IMR-90 (cell line): ENCODE measurements at regions not wholly inside any gene's neighbourhood (a gene's known extent, or its start where the extent isn't known, plus 50 kb on each side); places are given as distances from the start of the nearest gene placed in this dataset.

Experiments used
- ATAC-seq: fragments of 200-7000 bp; cut with Tn5 transposase; 2 replicates; pipeline ENCODE4 v1.9.1; 2020; ENCODE audit warnings: low read depth, mild to moderate bottlenecking, moderate library complexity
- BruUV-seq: library from RNA; stranded (reverse); fragments of 400-500 nt; replicated peaks from 2 replicates; lab custom pipeline; 2021; lab: Mats Ljungman, UMichigan
- CTCF ChIA-PET: fragments of 300-600 bp; formaldehyde crosslinking; extraction: SDS; loops from one replicate; lab custom pipeline; 2021; ENCODE audit warnings: antibody characterized with exemption; lab: Yijun Ruan, JAX
- POLR2A ChIA-PET: fragments of 300-600 bp; sonication (Branson Sonifier 250); formaldehyde crosslinking; loops from one replicate; lab custom pipeline; 2022; ENCODE audit warnings: antibody characterized with exemption; ENCODE audit not compliant: unreplicated experiment; lab: Charles Lee
- DNase-seq: peaks from one replicate; pipeline ENCODE4 v3.0.0; 2013
- H2AFZ ChIP-seq: replicated peaks from 2 replicates; pipeline ENCODE3; 2013; ENCODE audit warnings: low read length, mild to moderate bottlenecking; ENCODE audit not compliant: poor library complexity
- H2AK5ac ChIP-seq: 2 replicates; pipeline ENCODE4 v1.6.1; 2013; ENCODE audit warnings: low read depth, low read length, inconsistent platforms
- H2AK9ac ChIP-seq: replicated peaks from 2 replicates; pipeline ENCODE3; 2013; ENCODE audit warnings: mild to moderate bottlenecking, low read depth, low read length, moderate library complexity; ENCODE audit not compliant: poor library complexity
- H2BK120ac ChIP-seq: 2 replicates; pipeline ENCODE4 v1.6.1; 2013; ENCODE audit warnings: low read depth, low read length, inconsistent platforms
- H2BK15ac ChIP-seq: 3 replicates; pipeline ENCODE4 v1.6.1; 2013; ENCODE audit warnings: low read depth, low read length, inconsistent platforms
- H2BK20ac ChIP-seq: 2 replicates; pipeline ENCODE4 v1.6.1; 2013; ENCODE audit warnings: low read depth, mild to moderate bottlenecking, inconsistent platforms, low read length, moderate library complexity
- H2BK5ac ChIP-seq: 2 replicates; pipeline ENCODE4 v1.6.1; 2013; ENCODE audit warnings: mild to moderate bottlenecking, low read depth, low read length, inconsistent platforms; ENCODE audit not compliant: poor library complexity, severe bottlenecking
- H3K14ac ChIP-seq: replicated peaks from 2 replicates; pipeline ENCODE4 v1.6.1; 2013; ENCODE audit warnings: low read depth, low read length, inconsistent platforms
- H3K18ac ChIP-seq: 2 replicates; pipeline ENCODE4 v1.6.1; 2013; ENCODE audit warnings: low read depth, low read length, control low read depth
- H3K23ac ChIP-seq: 2 replicates; pipeline ENCODE4 v1.6.1; 2013; ENCODE audit warnings: low read depth, low read length, inconsistent platforms
- H3K27ac ChIP-seq: 2 replicates; pipeline ENCODE4 v1.5.1; 2013; ENCODE audit warnings: mild to moderate bottlenecking, control low read depth, low read length; ENCODE audit not compliant: insufficient read depth
- H3K27me3 ChIP-seq: 2 replicates; pipeline ENCODE4 v1.6.1; 2013; ENCODE audit warnings: low read length; ENCODE audit not compliant: control insufficient read depth, insufficient read depth
- H3K36me3 ChIP-seq: 2 replicates; pipeline ENCODE4 v1.6.1; 2013; ENCODE audit warnings: low read length, mixed read lengths; ENCODE audit not compliant: control insufficient read depth, insufficient read depth
- H3K4ac ChIP-seq: 2 replicates; pipeline ENCODE4 v1.6.1; 2013; ENCODE audit warnings: low read depth, low read length, inconsistent platforms
- H3K4me1 ChIP-seq: 2 replicates; pipeline ENCODE4 v1.6.1; 2013; ENCODE audit warnings: low read length, mixed read lengths; ENCODE audit not compliant: control insufficient read depth, insufficient read depth
- H3K4me2 ChIP-seq: 2 replicates; pipeline ENCODE4 v1.6.1; 2013; ENCODE audit warnings: low read depth, mild to moderate bottlenecking, control low read depth, low read length, moderate library complexity
- H3K4me3 ChIP-seq: 2 replicates; pipeline ENCODE4 v1.5.1; 2013; ENCODE audit warnings: low read depth, mild to moderate bottlenecking, control low read depth, low read length, moderate library complexity; ENCODE audit not compliant: insufficient read depth
- H3K56ac ChIP-seq: 2 replicates; pipeline ENCODE4 v1.6.1; 2013; ENCODE audit warnings: low read length, inconsistent platforms; ENCODE audit not compliant: insufficient read depth; ENCODE audit errors: extremely low read depth
- H3K79me1 ChIP-seq, 2 experiments: 2 replicates each; pipeline ENCODE4 v1.6.1; 2013; ENCODE audit warnings: low read length in 2 of 2, inconsistent platforms in 1 of 2, low read depth in 1 of 2
- H3K9ac ChIP-seq: 2 replicates; pipeline ENCODE4 v1.6.1; 2013; ENCODE audit warnings: low read depth, low read length, control low read depth
- H3K9me1 ChIP-seq: 2 replicates; pipeline ENCODE4 v1.6.1; 2013; ENCODE audit warnings: low read length, inconsistent platforms; ENCODE audit not compliant: insufficient read depth
- H3K9me3 ChIP-seq: 2 replicates; pipeline ENCODE4 v1.6.1; 2013; ENCODE audit warnings: low read length; ENCODE audit not compliant: control insufficient read depth, insufficient read depth
- H4K20me1 ChIP-seq: 2 replicates; pipeline ENCODE4 v1.6.1; 2013; ENCODE audit warnings: low read length, inconsistent platforms; ENCODE audit not compliant: insufficient read depth
- H4K5ac ChIP-seq: 2 replicates; pipeline ENCODE4 v1.6.1; 2013; ENCODE audit warnings: mild to moderate bottlenecking, low read depth, low read length, control low read depth
- H4K8ac ChIP-seq, 2 experiments: 2 replicates each; pipeline ENCODE4 v1.6.1; 2013; ENCODE audit warnings: low read depth in 2 of 2, low read length in 2 of 2, control low read depth in 1 of 2, inconsistent platforms in 1 of 2
- H4K91ac ChIP-seq: 2 replicates; pipeline ENCODE4 v1.6.1; 2013; ENCODE audit warnings: low read depth, low read length, inconsistent platforms; ENCODE audit not compliant: insufficient read depth
- WGBS, 2 experiments: methylation state at CpG; one replicate each; pipeline versions ENCODE4 v1.1.5 to v1.1.7; 2013; ENCODE audit warnings: missing lambda C conversion rate in 2 of 2; ENCODE audit not compliant: insufficient read length in 1 of 2; ENCODE audit errors: extremely low coverage in 2 of 2; 5-methylcytosine and 5-hydroxymethylcytosine counted together
- dilution Hi-C: fragments of 300-500 bp; cut with HindIII; formaldehyde crosslinking; loops from one replicate; pipeline ENCODE4 v1.14.3; 2018; ENCODE audit warnings: low sequenced_read_pairs; ENCODE audit not compliant: unreplicated experiment
- in situ Hi-C: fragments of 300-500 bp; cut with MboI; formaldehyde crosslinking; loops from 3 replicates; pipeline ENCODE4 v1.14.3; 2019; ENCODE audit warnings: low sequenced_read_pairs, inconsistent platforms, mixed read lengths
- intact Hi-C: fragments of 100-400 bp; cut with micrococcal nuclease; formaldehyde crosslinking; loops from 2 replicates; pipeline ENCODE4 v1.10.0; 2022
- TF ChIP-seq, protein P1 (sequence below): fragments of 150-350 bp; IDR thresholded peaks from 2 replicates; pipeline ENCODE4 v1.6.1; 2017; ENCODE audit warnings: mild to moderate bottlenecking, antibody characterized with exemption, low read length, low read depth

DNA sequence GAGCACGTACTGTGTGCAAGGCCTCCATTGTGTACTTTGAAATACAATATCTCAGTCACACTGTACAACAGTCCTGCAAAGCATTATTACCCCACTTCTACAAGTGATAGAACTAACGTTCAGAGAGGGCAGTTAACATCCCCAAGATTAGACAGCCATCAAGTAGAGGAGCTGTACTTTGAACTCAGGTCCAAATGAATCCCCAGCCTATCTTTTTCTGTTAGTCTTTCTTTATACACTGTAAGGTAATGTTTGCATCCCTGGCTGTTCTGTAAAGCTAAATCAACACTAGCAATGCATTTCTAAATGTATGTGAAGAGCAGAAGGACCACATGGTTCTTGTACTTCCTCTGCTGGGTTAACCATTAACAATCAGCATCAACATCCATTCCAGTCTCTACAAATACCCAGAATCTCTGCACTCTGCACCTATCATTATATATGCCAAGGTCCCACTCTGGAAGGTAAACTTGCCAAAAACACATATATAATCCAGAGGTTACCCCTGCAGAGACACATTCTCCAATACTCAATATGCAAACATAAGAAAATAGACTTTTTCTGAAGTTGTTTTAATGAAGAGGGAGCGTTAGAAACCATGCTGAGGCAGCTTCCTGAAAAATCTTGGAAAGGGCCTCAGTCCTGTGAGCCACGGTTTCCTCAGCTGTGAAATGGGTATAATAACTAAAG lies 182.3 kb downstream of the MZT1 start:
- CTCF ChIA-PET: no interaction called here
- Histone ChIP-seq H4K5ac (no peak overlapping the region), H2BK15ac (no peak overlapping the region), H2AK9ac (no peak overlapping the region), H3K27ac (no peak overlapping the region), H3K9ac (no peak overlapping the region), H3K23ac (no peak overlapping the region), H4K20me1 (no peaks in the 10 kb centered on the region), H2AK5ac (no peak overlapping the region), H3K56ac (no peak overlapping the region), H3K4ac (no peak overlapping the region), H3K27me3 (no peaks in the 10 kb centered on the region), H3K14ac (no peak overlapping the region), H2BK5ac (no peak overlapping the region), H3K36me3 (no peaks in the 10 kb centered on the region), H3K9me1 (no peaks in the 10 kb centered on the region), H4K8ac (no peak overlapping the region), H3K4me1 (no peaks in the 10 kb centered on the region), H2BK120ac (no peak overlapping the region), H3K18ac (no peak overlapping the region), H2BK20ac (no peak overlapping the region), H3K4me2 (no peak overlapping the region), H3K4me3 (no peak overlapping the region), H3K9me3 (no peaks in the 10 kb centered on the region), H3K79me1 (no peaks in the 10 kb centered on the region), H2AFZ (no peak overlapping the region), H4K91ac (no peak overlapping the region)
- dilution Hi-C loops: no loop called here
- POLR2A ChIA-PET: no interaction called here
- TF ChIP-seq, protein P1, sequence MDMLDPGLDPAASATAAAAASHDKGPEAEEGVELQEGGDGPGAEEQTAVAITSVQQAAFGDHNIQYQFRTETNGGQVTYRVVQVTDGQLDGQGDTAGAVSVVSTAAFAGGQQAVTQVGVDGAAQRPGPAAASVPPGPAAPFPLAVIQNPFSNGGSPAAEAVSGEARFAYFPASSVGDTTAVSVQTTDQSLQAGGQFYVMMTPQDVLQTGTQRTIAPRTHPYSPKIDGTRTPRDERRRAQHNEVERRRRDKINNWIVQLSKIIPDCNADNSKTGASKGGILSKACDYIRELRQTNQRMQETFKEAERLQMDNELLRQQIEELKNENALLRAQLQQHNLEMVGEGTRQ: no peak
- no peak for ATAC-seq
- intact Hi-C loops: no loop called here
- in situ Hi-C loops: no loop called here
- DNase-seq: no peak
- WGBS, 2 experiments: no CpG with 5 or more reads among the region's 4 CpGs
- no TSS peak for BruUV-seq
